Upper lobe of left lung (tissue), 6 donors: ENCODE measurements at regions not wholly inside any gene's neighbourhood (a gene's known extent, or its start where the extent isn't known, plus 50 kb on each side); places are given as distances from the start of the nearest gene placed in this dataset.

ENCODE experiments used
- ATAC-seq, 2 donors: fragments of 200-7000 bp; cut with Tn5 transposase; one replicate each; pipeline ENCODE4 v1.9.1; 2022; ENCODE audit warnings: mild to moderate bottlenecking in 2 of 2, moderate library complexity in 2 of 2; ENCODE audit not compliant: low FRiP score in 2 of 2
- DNase-seq, 2 donors: peaks; one replicate each; pipeline ENCODE4 v3.0.0-alpha.2; 2019 to 2020
- H3K27ac ChIP-seq, 4 donors: fragments of 200-600 bp; sonication (generic); one replicate each; pipeline ENCODE4 v1.5.1; 2016 to 2019
- H3K27me3 ChIP-seq, 4 donors: fragments of 200-600 bp; sonication (generic); one replicate each; pipeline ENCODE4 v1.5.1; 2017 to 2019
- H3K36me3 ChIP-seq, 4 donors: fragments of 200-600 bp; sonication (generic); one replicate each; pipeline ENCODE4 v1.5.1; 2016 to 2019
- H3K4me1 ChIP-seq, 4 donors: fragments of 200-600 bp; sonication (generic); one replicate each; pipeline ENCODE4 v1.5.1; 2018 to 2019
- H3K4me3 ChIP-seq, 4 donors: fragments of 200-600 bp; sonication (generic); one replicate each; pipeline ENCODE4 v1.5.1; 2017 to 2019; ENCODE audit warnings: mild to moderate bottlenecking in 2 of 4, moderate library complexity in 1 of 4
- H3K9me3 ChIP-seq, 4 donors: fragments of 200-600 bp; sonication (generic); one replicate each; pipeline ENCODE4 v1.5.1; 2018 to 2019
- CTCF ChIP-seq, 6 experiments: fragments of 450-650 bp in 4 of 6; fragments of 200-600 bp in 2 of 6; sonication (generic) in 2 of 6; IDR thresholded peaks; one replicate each; pipeline ENCODE4 v1.5.1; 2016 to 2019; ENCODE audit warnings: antibody characterized with exemption in 6 of 6
- EP300 ChIP-seq, 4 donors: sonication (generic); formaldehyde crosslinking; IDR thresholded peaks; one replicate each; pipeline ENCODE4 v1.5.1; 2017; ENCODE audit warnings: antibody characterized with exemption in 4 of 4, control low read depth in 2 of 4
- POLR2A ChIP-seq, 4 donors: fragments of 450-650 bp; IDR thresholded peaks; one replicate each; pipeline ENCODE4 v1.5.1; 2016 to 2017; ENCODE audit warnings: antibody characterized with exemption in 4 of 4, mild to moderate bottlenecking in 2 of 4
- POLR2AphosphoS5 ChIP-seq, 2 donors: sonication (generic); formaldehyde crosslinking; IDR thresholded peaks; one replicate each; pipeline ENCODE4 v1.5.1; 2017; ENCODE audit warnings: antibody characterized with exemption in 2 of 2
- WGBS, 2 donors: methylation state at CpG; one replicate each; pipeline ENCODE4 v1.1.5; 2017 to 2018; 5-methylcytosine and 5-hydroxymethylcytosine counted together
- donor health status: DM: no; HTN: no; CAD: no; lungs with moderate emphysema.
- donor health status: DM: no; HTN: yes; CAD: no; lungs with severe emphysema.

- DNase-seq (no peak), ATAC-seq (no peak)
- Histone ChIP-seq H3K9me3 (no peaks in the 10 kb centered on the region), H3K27me3 (no peaks in the 10 kb centered on the region), H3K36me3 (no peaks in the 10 kb centered on the region), H3K27ac (no peak overlapping the region), H3K4me1 (no peaks in the 10 kb centered on the region), H3K4me3 (no peak overlapping the region)
- WGBS, 2 donors = 64 to 67% methylated on average over 2 of the region's 2 CpGs
- TF ChIP-seq EP300 (IDR thresholded peaks at IDR 0.05) (no peak), POLR2A (IDR thresholded peaks at IDR 0.05) (no peak), CTCF (IDR thresholded peaks at IDR 0.05) (no peak), POLR2AphosphoS5 (IDR thresholded peaks at IDR 0.05) (no peak)
Measured at GRCh38 chr12:85367936-85368335, 87.9 kb downstream of the ALX1 start.

GRCh38 chr12:85369365-85370154, 89.5 kb downstream of the ALX1 start:
- no peaks in the 10 kb centered on the region for H3K27me3 ChIP-seq
- ATAC-seq = no peak
- H3K4me1 ChIP-seq = no peaks in the 10 kb centered on the region
- H3K4me3 ChIP-seq = no peak overlapping the region
- TF ChIP-seq EP300 (IDR thresholded peaks at IDR 0.05) = no peak
- no peak for TF ChIP-seq CTCF (IDR thresholded peaks at IDR 0.05)
- TF ChIP-seq POLR2AphosphoS5 (IDR thresholded peaks at IDR 0.05) = no peak
- no peak for TF ChIP-seq POLR2A (IDR thresholded peaks at IDR 0.05)
- H3K36me3 ChIP-seq = no peaks in the 10 kb centered on the region
- no peak for DNase-seq
- no peaks in the 10 kb centered on the region for H3K9me3 ChIP-seq
- H3K27ac ChIP-seq = no peak overlapping the region
- WGBS, 2 donors = 79 to 81% methylated on average over 4 of the region's 4 CpGs

GRCh38 chr12:85373045-85373444, 93.0 kb downstream of the ALX1 start:
- no peak overlapping the region for H3K27ac ChIP-seq
- TF ChIP-seq POLR2AphosphoS5 (IDR thresholded peaks at IDR 0.05) (no peak), CTCF (IDR thresholded peaks at IDR 0.05) (no peak), EP300 (IDR thresholded peaks at IDR 0.05) (no peak), POLR2A (IDR thresholded peaks at IDR 0.05) (no peak)
- H3K27me3 ChIP-seq = no peaks in the 10 kb centered on the region
- H3K36me3 ChIP-seq = no peaks in the 10 kb centered on the region
- ATAC-seq (no peak), DNase-seq (no peak)
- no peaks in the 10 kb centered on the region for H3K4me1 ChIP-seq
- no peaks in the 10 kb centered on the region for H3K9me3 ChIP-seq
- H3K4me3 ChIP-seq = no peak overlapping the region
- 89 to 96% methylated on average over 4 of the region's 4 CpGs for WGBS, 2 donors

GRCh38 chr12:85374981-85375380, 95.0 kb downstream of the ALX1 start:
- ATAC-seq = no peak
- no peaks in the 10 kb centered on the region for H3K27me3 ChIP-seq
- DNase-seq = no peak
- TF ChIP-seq EP300 (IDR thresholded peaks at IDR 0.05) (no peak), POLR2AphosphoS5 (IDR thresholded peaks at IDR 0.05) (no peak), CTCF (IDR thresholded peaks at IDR 0.05) (no peak), POLR2A (IDR thresholded peaks at IDR 0.05) (no peak)
- H3K4me1 ChIP-seq = no peaks in the 10 kb centered on the region
- H3K4me3 ChIP-seq = no peak overlapping the region
- H3K36me3 ChIP-seq = no peaks in the 10 kb centered on the region
- H3K9me3 ChIP-seq = no peaks in the 10 kb centered on the region
- no peak overlapping the region for H3K27ac ChIP-seq
- 52 to 68% methylated on average over 1 of the region's 1 CpG for WGBS, 2 donors

GRCh38 chr12:85385406-85385805, 105.4 kb downstream of the ALX1 start:
- ATAC-seq = no peak
- DNase-seq = no peak
- Histone ChIP-seq H3K9me3 (no peaks in the 10 kb centered on the region), H3K27ac (no peak overlapping the region), H3K4me1 (no peaks in the 10 kb centered on the region), H3K27me3 (no peaks in the 10 kb centered on the region), H3K36me3 (no peaks in the 10 kb centered on the region), H3K4me3 (no peak overlapping the region)
- TF ChIP-seq EP300 (IDR thresholded peaks at IDR 0.05) (no peak), CTCF (IDR thresholded peaks at IDR 0.05) (no peak), POLR2A (IDR thresholded peaks at IDR 0.05) (no peak), POLR2AphosphoS5 (IDR thresholded peaks at IDR 0.05) (no peak)
